ENCODE measurements at regions not wholly inside any gene's neighbourhood (a gene's known extent, or its start where the extent isn't known, plus 50 kb on each side); places are given as distances from the start of the nearest gene placed in this dataset.
"Not testable (repeated sequence)": the region's sequence is repeated elsewhere in the genome, so short reads cannot be mapped to it uniquely, and the experiment has no call there.

DNA sequence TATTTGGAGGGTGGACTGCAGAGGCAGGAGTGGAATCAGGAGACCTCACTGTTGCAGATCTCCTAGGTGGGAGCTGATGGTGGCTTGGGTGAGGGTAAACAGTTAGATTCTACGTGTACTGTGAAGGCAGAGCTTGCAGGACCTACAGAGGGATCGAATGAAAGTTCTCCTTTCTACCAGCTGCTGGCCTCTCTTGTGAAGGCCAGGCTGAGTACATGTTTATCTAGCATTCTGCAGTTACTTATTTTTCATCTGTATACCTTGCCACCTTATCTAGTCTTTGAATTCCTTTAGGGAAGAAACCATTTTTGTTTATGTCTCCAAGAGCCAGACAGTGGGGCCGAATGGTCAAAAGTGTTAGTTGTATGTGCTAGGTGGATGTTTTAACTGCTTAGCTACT is 57.6 kb downstream of the PTTG1 start:
- DNase-seq: no peak

DNA sequence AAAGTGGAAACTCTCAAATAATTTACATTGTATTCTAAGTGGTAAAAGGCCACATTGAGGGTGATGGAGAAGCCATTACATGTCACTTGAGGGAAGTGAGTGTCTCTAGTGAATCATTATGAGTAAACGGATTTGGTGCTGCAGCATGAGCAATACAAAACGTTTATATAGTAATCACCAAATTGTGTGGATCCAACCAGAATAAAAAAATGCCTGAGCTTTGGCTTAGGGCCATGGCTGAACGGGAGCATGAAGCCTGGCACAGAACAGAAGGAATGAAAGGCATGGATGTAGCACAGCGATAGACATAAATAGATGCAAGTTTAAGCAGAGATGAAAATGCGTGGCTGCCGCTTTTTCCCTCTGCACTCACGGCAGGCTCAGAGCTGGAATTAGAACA is 58.3 kb downstream of the PTTG1 start:
- DNase-seq: no peak

DNA sequence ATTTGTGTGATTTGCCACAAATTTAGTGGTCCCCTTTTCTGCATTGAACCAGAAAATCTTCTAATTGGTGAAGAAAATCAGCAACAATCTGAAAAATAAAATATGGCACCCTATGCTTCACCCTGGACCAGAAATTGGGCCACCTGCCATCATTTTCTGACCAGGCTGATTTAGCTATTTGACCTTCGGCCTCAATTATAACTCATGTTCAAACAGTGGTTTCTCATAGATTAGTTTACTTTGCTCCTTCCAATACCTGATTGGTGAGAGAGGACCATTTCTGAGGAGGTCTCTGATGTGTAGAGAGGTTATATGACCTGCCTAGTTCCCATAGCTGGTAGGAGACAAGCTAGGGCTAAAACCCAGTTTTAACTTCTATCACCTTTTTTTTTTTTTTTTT is 59.0 kb downstream of the PTTG1 start:
- DNase-seq: no peak

DNA sequence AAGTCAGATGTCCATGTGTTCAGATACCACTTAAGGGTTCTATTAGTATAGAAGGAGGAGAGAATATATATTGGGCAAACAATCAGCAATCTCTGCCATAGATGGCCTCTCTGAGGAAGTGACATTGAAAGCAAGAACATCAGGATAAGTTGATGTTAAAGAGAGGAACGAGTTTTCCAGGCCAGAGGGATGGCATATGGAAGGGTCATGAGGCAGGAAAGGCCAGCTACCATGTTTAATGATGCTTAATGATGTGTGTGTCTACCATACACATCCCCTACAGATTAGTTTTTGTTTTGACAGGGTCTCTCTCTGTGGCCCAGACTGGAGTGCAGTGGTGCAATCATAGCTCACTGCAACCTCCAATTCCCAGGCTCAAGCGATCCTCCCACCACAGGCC is 63.0 kb downstream of the PTTG1 start:
- DNase-seq: no peak

DNA sequence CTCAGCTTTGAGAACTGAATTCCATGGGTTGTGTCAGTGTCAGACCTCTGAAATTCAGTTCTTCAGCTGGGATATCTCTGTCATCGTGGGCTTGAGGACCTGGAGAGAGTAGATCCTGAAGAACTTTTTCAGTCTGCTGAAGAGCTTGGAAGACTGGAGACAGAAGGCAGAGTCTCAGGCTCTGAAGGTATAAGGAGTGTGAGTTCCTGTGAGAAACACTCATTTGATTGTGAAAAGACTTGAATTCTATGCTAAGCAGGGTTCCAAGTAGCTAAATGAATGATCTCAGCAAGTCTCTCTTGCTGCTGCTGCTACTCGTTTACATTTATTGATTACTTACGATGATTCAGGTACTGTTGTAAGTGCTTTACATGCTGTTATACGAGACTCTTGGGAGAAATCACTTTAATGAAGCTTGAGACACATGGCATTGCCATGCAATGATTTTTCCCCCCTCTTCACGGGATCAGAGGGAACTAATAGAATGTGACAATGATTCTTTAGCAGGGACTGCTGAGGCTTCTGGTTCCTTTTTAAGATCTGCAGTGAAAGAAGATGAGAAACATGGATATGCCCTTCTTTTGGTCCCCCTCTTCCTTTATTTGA is 63.8 kb downstream of the PTTG1 start:
- no peak for DNase-seq

DNA sequence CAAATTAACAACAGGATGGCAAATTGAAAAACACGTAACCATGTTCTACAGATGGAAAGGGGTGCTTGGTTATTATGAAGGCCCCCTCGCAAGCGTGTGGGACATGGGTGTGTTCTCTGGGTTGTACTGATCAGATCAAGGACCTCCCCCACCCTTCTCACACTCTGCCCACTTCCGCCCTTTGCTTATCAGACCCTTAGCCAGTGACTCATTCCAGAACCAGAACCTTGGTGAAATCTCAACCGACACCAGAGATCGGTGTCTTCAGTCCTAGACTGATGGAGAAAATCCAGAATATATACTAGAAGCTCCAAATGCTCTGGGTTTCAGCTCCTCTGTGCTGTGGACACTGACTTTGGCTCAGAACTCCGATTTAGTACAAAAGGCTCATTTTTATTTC is 64.9 kb downstream of the PTTG1 start:
- no peak for DNase-seq

DNA sequence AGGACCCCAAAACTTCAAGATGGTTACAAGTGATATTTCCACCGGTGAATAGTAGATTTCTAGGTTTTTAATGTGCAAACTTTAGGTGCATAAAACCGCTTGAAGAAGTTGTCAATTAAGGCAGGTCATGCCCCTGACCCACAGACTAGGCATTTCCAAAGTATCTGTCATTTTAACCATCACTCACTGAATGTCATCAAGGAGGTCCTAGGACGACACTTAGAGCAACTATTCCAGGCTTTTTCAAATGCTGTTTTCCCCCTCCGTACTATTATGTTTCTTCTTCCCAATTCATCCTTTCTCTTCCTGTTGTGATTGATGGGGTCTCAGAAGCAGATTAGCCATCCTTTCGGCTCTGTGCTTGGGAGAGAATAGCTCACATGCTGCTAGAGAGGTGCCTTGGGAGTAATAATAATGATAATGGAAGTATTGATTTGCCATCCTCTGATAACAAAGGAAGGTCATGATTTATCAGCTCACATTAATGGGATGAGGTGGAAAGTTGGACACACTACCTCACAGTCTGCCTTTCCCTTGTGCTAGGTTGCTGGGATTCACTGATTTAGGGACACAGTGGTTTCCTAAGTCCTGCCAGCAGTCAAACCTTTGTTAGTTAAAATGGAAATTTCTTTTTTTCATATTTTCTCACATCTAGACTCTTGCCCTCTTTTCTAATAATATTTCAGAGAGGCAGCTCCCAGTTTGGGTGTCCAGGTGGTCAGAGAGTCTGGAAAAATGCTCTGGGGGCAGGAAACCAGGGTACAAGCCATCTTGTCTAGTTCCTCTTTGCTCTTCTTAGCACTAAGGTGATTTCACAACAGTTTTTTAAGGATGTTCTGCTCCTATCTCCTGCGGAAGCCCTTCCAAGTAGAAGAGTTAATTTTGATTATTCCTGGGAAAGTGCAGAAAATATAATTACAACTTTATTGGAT is 67.0 kb downstream of the PTTG1 start:
- no peak for DNase-seq

DNA sequence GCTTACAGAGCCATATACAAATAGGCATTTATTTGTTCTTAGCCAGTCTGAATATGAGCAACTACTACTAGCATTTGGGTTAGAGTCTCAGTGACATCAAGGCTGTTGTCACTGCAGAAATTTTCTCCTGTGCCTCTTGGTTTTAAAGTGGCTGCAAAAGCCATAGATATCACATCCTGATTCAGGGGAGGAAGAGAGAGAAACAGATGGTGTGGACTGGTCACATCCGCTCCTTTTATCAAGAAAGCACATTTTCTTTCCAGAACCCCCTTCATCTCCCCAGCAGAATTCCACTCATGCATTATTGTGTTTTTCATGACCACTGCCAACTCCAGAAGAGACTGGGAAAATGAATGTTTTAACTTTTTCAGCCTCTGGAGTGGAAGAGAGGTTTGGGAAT is 69.8 kb downstream of the PTTG1 start:
- no peak for DNase-seq

DNA sequence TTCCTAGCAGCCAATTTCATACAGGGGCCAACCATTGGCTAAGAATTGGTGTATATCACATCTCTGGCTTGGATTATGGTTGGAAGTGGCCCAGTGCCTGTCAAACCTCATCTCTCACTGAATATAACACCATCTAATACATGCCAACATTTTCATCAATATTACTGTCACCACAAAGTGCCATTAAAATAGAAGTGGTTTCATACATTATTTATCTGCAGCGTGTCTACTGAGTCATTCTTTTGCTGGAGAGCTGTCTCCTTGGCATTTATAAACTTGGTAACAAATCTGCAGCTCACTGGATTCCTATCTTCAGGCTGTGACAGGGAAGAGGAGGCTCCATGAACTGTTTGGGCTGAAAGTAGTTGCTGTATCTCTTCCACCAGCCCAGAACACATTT is 70.9 kb downstream of the PTTG1 start:
- no peak for DNase-seq

DNA sequence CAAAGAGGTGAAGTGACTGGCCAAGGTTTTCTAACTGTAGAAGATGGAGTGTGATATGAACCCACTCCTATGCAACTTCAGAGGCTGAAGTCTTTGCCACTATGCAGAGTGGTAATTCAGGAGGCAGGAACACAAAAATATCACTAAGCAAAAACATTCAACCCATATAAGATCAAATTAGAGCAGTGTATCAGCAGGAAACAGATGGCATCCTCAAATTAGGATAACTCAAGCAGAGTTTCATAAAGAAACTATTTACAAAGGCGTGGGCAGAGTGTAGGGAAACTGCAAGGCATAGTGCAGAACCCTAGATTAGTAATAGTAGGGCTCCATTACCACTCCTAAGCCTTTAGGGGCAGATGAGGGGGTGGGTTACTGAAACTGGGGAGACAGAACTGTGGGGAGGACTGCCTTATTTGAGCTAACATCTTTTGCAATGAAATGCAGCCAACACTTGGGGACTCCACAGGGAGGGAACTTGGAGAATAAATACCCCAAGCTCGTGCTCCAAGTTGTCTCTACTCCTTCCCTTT is 72.2 kb downstream of the PTTG1 start:
- DNase-seq: no peak

DNA sequence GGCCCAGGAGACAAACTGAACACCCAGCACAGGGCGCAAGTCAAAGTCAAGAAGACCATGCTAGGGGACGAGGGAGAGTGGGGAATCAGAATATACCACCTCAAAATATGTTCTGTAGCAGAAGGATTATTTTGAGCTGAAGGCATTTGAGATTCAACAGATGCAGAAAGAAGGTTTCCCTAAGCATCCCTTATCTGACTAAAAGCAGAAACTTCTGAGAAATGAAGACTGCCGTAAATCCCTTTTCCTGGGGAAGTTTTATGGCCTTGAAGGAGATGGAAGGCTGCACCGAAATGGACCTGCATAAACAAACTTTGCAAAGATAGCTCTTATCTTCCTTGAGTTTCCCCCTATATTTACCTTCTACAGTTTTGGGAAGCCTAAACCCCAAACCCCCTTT is 72.8 kb downstream of the PTTG1 start:
- DNase-seq: no peak

DNA sequence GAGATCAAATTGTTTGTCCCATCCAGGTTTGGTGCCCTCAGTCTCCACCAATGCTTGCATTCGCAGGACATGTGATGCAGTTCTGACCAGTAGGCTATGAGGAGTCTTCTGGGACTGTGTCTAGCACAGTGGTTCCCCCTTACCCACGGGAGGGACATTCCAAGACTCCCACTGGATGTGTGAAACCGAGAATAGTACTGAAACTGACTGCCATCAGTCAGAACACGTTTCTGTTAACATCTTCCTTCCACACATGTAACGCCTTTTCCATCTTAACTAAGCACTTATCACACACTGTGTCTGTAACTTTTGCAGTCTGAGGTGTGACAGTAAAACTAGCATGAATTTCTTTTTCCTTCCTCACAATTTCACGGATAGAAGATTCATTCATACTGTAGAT is 74.7 kb downstream of the PTTG1 start:
- no peak for DNase-seq

DNA sequence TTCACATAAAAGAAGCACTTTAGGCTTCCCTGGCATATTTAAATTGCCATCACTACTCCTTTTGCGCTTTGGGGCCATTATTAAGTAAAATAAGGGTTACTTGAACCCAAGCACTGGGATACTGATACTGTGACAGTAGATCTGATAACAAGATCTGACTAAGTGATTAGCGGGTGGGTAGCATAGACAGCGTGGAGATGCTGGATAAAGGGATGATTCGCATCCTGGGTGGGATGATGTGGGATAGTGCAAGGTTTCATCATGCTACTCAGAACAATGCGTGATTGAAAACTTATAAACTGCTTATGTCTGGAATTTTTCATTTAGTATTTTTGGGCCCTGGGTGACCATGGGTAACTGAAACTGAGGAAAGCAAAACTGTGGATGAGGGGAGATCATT is 75.1 kb downstream of the PTTG1 start:
- no peak for DNase-seq

DNA sequence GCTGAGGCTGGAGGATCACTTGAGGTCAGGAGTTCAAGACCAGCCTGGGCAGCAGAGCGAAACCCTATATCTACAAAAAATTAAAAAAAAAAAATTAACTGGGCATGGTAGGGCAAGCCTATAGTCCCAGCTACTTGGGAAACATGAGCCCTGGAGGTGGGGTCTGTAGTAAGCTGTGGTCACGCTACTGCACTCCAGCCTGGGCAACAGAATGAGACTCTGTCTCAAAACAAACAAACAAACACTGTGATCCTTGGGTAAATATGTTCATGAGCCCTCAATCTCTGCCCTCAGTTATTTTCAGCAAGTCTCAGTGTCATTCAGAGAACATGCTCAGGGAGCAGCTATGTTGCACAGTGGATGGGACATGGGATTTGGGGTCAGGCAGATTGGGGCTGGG is 76.2 kb downstream of the PTTG1 start:
- no peak for DNase-seq

DNA sequence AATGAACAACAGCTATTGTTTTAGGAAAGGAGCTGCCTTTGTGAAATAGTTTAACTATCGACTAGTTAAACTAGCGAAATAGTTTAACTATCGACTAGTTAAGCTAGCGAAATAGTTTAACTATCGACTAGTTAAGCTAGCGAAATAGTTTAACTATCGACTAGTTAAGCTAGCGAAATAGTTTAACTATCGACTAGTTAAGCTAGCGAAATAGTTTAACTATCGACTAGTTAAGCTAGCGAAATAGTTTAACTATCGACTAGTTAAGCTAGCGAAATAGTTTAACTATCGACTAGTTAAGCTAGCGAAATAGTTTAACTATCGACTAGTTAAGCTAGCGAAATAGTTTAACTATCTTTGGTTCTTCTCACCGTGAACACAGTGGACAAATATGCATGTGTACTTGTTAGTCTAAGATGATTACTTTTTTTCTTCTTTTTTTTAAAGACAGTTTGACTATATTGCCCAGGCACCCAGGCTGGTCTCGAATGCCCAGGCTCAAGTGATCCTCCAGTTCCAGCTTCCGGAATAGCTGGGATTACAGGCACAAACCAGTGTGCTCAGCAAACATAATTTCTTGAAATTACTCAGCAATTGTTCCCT is 76.9 kb downstream of the PTTG1 start:
- DNase-seq: not testable (repeated sequence)

DNA sequence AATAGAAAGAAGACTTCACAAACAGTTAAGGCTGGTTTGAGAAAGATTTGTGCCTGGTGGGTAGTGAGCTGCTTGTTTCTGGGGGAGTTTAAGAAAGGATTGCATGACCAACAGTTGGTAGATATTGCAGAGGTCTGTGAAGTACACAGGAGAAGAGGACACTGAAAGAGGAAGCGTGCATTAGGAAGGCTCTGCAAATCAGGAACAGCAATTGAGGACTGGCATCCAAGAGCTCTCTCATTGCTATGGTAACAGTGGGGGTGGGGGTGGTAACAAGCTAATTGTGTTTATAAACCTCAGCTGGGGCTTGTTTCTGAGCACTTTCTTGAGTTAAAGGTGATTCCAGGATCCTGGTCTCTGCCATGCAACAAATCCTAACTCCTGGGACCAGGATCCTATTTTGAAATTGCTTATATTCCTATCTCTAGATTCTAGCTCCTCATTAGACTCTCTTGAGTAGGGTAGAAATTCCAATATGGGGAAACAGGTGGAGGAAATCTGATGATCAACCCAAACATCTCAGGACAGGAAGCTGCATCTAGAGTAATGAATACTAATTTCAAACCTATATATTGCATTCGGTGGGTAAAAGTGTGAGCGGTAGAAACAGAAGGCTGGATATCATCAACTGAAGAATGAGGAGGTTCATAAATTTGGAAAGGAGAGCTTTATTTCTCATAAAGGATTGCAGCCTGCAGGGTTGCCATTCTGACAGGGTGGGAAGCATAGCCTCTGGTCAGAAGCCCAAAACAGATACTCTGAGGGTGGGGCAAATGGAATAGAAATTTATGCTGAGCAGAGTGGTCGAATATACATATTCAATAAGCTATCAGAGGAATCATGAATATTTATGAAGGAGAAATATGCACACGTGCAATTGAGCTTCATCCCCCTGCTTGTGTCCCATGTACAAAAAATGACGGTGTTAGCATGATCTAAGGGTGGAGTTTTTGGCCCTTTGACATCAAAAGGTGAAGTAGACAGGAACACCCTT is 79.4 kb downstream of the PTTG1 start:
- no peak for DNase-seq

DNA sequence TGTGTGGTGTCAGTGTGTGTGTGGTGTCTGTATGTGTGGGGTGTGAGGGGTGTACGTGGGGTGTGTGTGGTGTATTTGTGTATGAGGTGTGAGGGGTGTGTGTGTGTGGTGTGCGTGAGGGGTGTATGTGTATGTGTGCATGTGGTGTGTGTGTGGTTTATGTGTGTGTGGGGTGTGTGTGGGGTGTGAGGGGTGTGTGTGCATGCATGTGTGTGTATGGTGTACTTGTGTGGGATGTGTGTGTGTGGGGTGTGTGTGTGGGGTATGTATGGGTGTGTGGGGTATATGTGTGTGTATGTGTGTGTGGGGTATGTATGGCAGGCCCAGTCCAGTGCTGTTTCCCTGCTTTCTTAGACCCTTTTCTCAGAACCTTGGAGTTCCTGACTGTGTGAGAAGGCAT is 83.3 kb downstream of the PTTG1 start:
- DNase-seq: no peak

DNA sequence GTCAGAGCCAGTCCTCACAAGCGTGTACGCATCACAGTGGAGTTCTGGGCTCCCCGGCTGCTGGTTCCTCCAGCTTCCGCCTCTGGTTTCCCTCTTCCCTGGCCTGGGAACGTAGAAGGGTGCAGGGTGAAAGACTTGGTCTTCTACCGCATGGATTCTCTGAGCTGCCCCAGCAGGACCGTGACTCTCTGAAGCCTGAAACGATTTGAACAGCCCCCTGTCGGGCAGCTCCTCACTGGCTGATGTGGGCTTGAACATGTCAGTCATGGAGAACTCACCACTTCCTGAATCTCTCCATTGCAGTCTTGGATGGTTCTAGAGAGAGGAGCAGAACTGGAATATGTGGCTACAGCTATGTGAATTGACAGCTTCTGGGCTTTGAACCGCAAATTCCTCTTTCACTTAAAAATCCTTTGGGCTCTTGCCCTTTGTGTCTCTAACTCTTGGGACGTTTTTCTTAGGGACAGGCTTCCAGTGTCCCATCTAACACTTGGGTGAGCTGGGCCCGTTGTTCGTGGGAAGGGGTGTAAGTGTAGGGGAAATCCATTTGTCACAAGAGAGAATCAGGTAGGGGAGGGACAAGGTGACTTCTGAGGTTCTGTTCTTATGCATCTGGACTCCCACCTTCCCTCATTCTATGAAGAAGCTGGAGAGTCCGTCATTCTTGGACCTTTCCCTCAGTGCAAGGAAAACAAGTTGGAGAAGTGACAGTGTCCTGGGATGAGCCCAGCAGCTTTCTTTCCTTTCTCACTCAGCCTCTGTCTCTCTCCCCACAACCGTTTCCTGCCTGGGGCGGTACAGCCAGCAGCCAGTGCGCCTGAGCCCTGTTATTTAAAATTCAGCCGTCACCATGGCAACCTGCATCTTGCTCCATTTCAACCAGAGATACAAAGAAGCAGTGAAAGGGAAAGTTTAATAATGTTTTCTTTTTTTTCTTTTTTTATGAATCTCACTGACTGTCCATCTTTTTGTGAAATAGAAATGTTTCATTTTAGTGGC is 84.7 kb downstream of the PTTG1 start:
- DNase-seq: peak; percentile 83

DNA sequence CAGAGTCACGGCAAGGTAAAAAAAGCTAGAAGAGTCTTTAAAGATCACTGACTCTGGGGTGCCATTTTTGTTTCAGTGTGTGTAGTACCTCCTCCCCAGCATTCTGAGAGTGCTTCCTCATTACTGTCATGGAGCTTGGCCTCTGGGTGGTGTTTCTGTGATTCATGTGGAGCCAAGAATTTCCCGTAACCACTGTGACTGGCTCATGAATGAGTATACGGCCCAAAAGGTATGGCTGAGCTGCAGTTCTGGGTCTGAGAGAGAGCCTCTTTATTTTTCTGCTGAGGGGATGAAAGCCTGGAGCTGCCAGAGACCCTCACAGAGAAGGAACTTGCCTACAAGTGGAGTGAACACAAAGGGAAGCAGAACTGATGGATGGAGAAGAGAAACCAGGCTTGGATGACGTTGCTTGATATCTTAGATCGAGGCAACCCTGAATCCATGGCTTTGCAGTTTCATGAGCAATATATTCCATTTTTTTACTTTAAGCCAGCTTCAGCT is 85.6 kb downstream of the PTTG1 start:
- DNase-seq: no peak

DNA sequence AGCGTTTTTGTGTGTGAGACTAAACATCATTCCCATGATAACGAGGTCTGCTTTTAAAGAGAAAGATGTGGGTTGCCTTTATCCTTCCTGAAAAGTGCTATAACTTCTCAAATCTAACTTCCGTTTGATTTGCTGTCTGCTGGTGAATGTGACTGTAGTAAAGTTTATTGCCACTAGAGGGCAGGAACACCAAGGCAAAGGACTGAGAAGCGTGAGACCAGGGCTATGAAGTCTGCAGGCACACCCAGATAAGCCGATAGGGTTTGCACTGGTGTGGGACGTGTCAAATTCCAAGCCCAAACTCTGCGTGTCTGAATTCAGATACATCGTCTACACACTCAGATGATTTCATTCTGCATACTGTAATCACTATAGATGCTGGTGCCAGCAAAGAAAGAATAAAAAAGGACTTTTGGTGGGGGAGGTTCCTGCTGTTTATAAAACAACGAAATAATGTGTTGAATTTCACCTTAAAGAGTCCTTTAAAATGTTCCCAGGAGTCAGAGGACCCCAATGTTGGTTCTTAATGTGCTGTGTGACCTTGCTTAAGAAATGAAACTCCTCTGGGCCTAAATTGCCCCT is 87.2 kb downstream of the PTTG1 start:
- DNase-seq: peak; percentile 75

All from central memory CD4-positive, alpha-beta T cell (primary cell).